Thyroid gland (tissue), 4 donors: ENCODE measurements at regions not wholly inside any gene's neighbourhood (a gene's known extent, or its start where the extent isn't known, plus 50 kb on each side); places are given as distances from the start of the nearest gene placed in this dataset.

ENCODE experiments used
- DNase-seq, 2 donors: peaks; one replicate each; pipeline ENCODE4 v3.0.0-alpha.2; 2019
- H3K27ac ChIP-seq, 3 donors: fragments of 200-600 bp; sonication (generic); 1 replicate in 2 of 3; 2 replicates in 1 of 3; pipeline ENCODE4 v1.5.1; 2016 to 2019; ENCODE audit warnings: mild to moderate bottlenecking in 1 of 3, moderate library complexity in 1 of 3
- H3K27me3 ChIP-seq: fragments of 200-600 bp; sonication (generic); one replicate; pipeline ENCODE4 v1.5.1; 2019
- H3K36me3 ChIP-seq, 2 donors: fragments of 200-600 bp; sonication (generic); one replicate each; pipeline ENCODE4 v1.5.1; 2016 to 2019
- H3K4me1 ChIP-seq, 2 donors: fragments of 200-600 bp; sonication (generic); one replicate each; pipeline ENCODE4 v1.5.1; 2017 to 2019
- H3K4me3 ChIP-seq, 3 donors: fragments of 200-600 bp; sonication (generic); replicated peaks in 1 of 3; 1 replicate in 2 of 3; 2 replicates in 1 of 3; pipeline ENCODE4 v1.5.1; 2016; ENCODE audit warnings: mild to moderate bottlenecking in 1 of 3
- H3K9me3 ChIP-seq: fragments of 200-600 bp; sonication (generic); one replicate; pipeline ENCODE4 v1.5.1; 2017
- CTCF ChIP-seq, 6 experiments: fragments of 200-600 bp in 3 of 6; fragments of 450-650 bp in 3 of 6; sonication (generic) in 3 of 6; IDR thresholded peaks; one replicate each; pipeline ENCODE4 v1.5.1; 2016 to 2019; ENCODE audit warnings: antibody characterized with exemption in 6 of 6, mild to moderate bottlenecking in 2 of 6, inconsistent platforms in 1 of 6, moderate library complexity in 1 of 6
- POLR2A ChIP-seq, 2 donors: fragments of 450-650 bp; IDR thresholded peaks; one replicate each; pipeline ENCODE4 v1.6.1; 2017; ENCODE audit warnings: antibody characterized with exemption in 2 of 2, mild to moderate bottlenecking in 2 of 2, moderate library complexity in 1 of 2
- WGBS, 2 donors: methylation state at CpG; one replicate each; pipeline ENCODE4 v1.1.5; 2017; 5-methylcytosine and 5-hydroxymethylcytosine counted together
- intact Hi-C: fragments of 100-400 bp; cut with DNase I; formaldehyde crosslinking; loops from one replicate; pipeline ENCODE4 v1.15.1; 2023

GRCh38 chr10:128921389-128922022, 545.5 kb upstream of the MGMT start:
- Histone ChIP-seq H3K9me3 (no peaks in the 10 kb centered on the region), H3K27me3 (no peaks in the 10 kb centered on the region), H3K27ac (no peak overlapping the region), H3K4me1 (no peaks in the 10 kb centered on the region), H3K4me3 (no peak overlapping the region), H3K36me3 (no peaks in the 10 kb centered on the region)
- DNase-seq = no peak
- WGBS, 2 donors = 74 to 98% methylated on average over 5 to 8 of the region's 8 CpGs
- intact Hi-C loops = no loop called here
- TF ChIP-seq POLR2A (IDR thresholded peaks at IDR 0.05) = no peak
- TF ChIP-seq CTCF (IDR thresholded peaks at IDR 0.05) = no peak

GRCh38 chr10:128922172-128922571, 544.9 kb upstream of the MGMT start:
- Histone ChIP-seq H3K4me1 (peaks cover 0 to 5% of the 10 kb centered on the region in 2 donors), H3K36me3 (no peaks in the 10 kb centered on the region), H3K27me3 (no peaks in the 10 kb centered on the region), H3K4me3 (no peak overlapping the region), H3K9me3 (no peaks in the 10 kb centered on the region), H3K27ac (no peak overlapping the region)
- intact Hi-C loops = no loop called here
- TF ChIP-seq POLR2A (IDR thresholded peaks at IDR 0.05) (no peak), CTCF (IDR thresholded peaks at IDR 0.05) (no peak)
- 77 to 82% methylated on average over 2 of the region's 2 CpGs for WGBS, 2 donors
- no peak for DNase-seq

GRCh38 chr10:128922619-128923196, 544.3 kb upstream of the MGMT start:
- Histone ChIP-seq H3K4me3 (no peak overlapping the region), H3K4me1 (peaks cover 0 to 9% of the 10 kb centered on the region in 2 donors), H3K27me3 (no peaks in the 10 kb centered on the region), H3K27ac (no peak overlapping the region), H3K9me3 (no peaks in the 10 kb centered on the region), H3K36me3 (no peaks in the 10 kb centered on the region)
- WGBS, 2 donors = 51 to 58% methylated on average over 11 of the region's 11 CpGs
- no peak for TF ChIP-seq POLR2A (IDR thresholded peaks at IDR 0.05)
- TF ChIP-seq CTCF (IDR thresholded peaks at IDR 0.05) = no peak
- intact Hi-C loops = no loop called here
- no peak for DNase-seq

GRCh38 chr10:128924918-128925317, 542.1 kb upstream of the MGMT start:
- TF ChIP-seq POLR2A (IDR thresholded peaks at IDR 0.05) (no peak), CTCF (IDR thresholded peaks at IDR 0.05) (no peak)
- WGBS, 2 donors = 94% methylated on average over 4 of the region's 4 CpGs
- no peaks in the 10 kb centered on the region for H3K27me3 ChIP-seq
- intact Hi-C loops = no loop called here
- peaks cover 0 to 9% of the 10 kb centered on the region in 2 donors for H3K4me1 ChIP-seq
- no peaks in the 10 kb centered on the region for H3K36me3 ChIP-seq
- H3K9me3 ChIP-seq = no peaks in the 10 kb centered on the region
- no peak overlapping the region for H3K27ac ChIP-seq
- DNase-seq = no peak
- H3K4me3 ChIP-seq = no peak overlapping the region

- no peaks in the 10 kb centered on the region for H3K27me3 ChIP-seq
- H3K4me1 ChIP-seq = peaks cover 0 to 9% of the 10 kb centered on the region in 2 donors
- no peak overlapping the region for H3K4me3 ChIP-seq
- 67 to 85% methylated on average over 11 of the region's 11 CpGs for whole genome bisulfite sequencing, 2 donors
- no peaks in the 10 kb centered on the region for H3K36me3 ChIP-seq
- DNase-seq = no peak
- intact Hi-C loops = no loop called here
- H3K9me3 ChIP-seq = no peaks in the 10 kb centered on the region
- no peak for TF ChIP-seq CTCF (IDR thresholded peaks at IDR 0.05)
- no peak for TF ChIP-seq POLR2A (IDR thresholded peaks at IDR 0.05)
- H3K27ac ChIP-seq = no peak overlapping the region
Measured at GRCh38 chr10:128926711-128927110, 540.3 kb upstream of the MGMT start.
